Stimulated activated naive CD8-positive, alpha-beta T cell treated with anti-CD3 and anti-CD28 coated beads, Interleukin-15, amount 100 ng/mL, for 72 hours (primary cell): ENCODE measurements at regions not wholly inside any gene's neighbourhood (a gene's known extent, or its start where the extent isn't known, plus 50 kb on each side); places are given as distances from the start of the nearest gene placed in this dataset.
"Not testable (repeated sequence)": the region's sequence is repeated elsewhere in the genome, so short reads cannot be mapped to it uniquely, and the experiment has no call there.

Source experiments
- ATAC-seq: fragments of 150-1000 bp; cut with Tn5 transposase; 2 replicates; pipeline ENCODE4 v1.10.0; 2021; ENCODE audit warnings: mild to moderate bottlenecking, moderate library complexity
- DNase-seq, 2 donors: peaks; one replicate each; pipeline ENCODE4 v3.0.0; 2021 to 2022
- H3K27ac Mint-ChIP-seq, 2 donors: one replicate each; pipeline ENCODE4 v1.8.0; 2022; ENCODE audit warnings: mild to moderate bottlenecking in 2 of 2, mixed read lengths in 2 of 2, moderate library complexity in 2 of 2
- H3K27me3 Mint-ChIP-seq: one replicate; pipeline ENCODE4 v1.8.0; 2022; ENCODE audit warnings: mixed read lengths
- H3K4me1 Mint-ChIP-seq: one replicate; pipeline ENCODE4 v1.8.0; 2022; ENCODE audit warnings: mild to moderate bottlenecking, mixed read lengths
- H3K4me3 Mint-ChIP-seq, 2 donors: one replicate each; pipeline ENCODE4 v1.8.0; 2022; ENCODE audit warnings: mild to moderate bottlenecking in 2 of 2, mixed read lengths in 2 of 2, moderate library complexity in 1 of 2
- H3K9me3 Mint-ChIP-seq, 2 donors: one replicate each; pipeline ENCODE4 v1.8.0; 2022; ENCODE audit warnings: mixed read lengths in 2 of 2

DNA sequence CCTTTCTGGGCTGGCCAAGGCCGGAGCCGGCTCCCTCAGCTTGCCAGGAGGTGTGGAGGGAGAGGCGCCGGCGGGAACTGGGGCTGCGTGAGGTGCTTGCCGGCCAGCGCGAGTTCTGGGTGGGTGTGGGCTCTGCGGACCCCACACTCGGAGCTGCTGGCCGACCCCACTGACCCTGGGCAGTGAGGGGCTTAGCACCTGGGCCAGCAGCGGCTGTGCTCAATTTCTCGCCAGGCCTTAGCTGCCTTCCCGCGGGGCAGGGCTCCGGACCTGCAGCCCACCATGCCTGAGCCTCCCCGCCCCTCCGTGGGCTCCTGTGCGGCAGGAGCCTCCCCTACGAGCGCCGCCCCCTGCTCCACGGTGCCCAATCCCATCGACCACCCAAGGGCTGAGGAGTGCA is 103.4 kb upstream of the JCAD start:
- not testable (repeated sequence) for H3K27ac Mint-ChIP-seq, H3K9me3 Mint-ChIP-seq, H3K4me3 Mint-ChIP-seq, DNase-seq, ATAC-seq, H3K4me1 Mint-ChIP-seq
- peaks cover 50% of the 10 kb centered on the region for H3K27me3 Mint-ChIP-seq

GRCh38 chr10:30160271-30160982 is 101.0 kb upstream of the JCAD start:
- Mint-ChIP-seq H3K4me3 (no peak overlapping the region), H3K4me1 (no peaks in the 10 kb centered on the region), H3K9me3 (no peaks in the 10 kb centered on the region), H3K27me3 (peaks cover 34% of the 10 kb centered on the region), H3K27ac (no peak overlapping the region)
- DNase-seq (no peak), ATAC-seq (no peak)

DNA sequence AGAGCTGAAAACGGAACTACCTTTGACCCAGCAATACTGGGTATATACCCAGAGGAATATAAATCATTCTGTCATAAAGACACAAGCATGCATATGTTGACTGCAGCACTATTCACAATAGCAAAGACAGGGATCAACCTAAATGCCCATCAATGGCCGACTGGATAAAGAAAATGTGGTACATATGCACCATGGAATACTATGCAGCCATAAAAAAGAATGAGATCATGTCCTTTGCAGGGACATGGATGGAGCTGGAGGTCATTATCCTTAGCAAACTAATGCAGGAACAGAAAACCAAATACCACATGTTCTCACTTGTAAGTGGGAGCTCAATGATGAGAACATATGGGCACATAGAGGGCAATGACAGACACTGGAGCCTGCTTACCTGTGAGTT is 100.2 kb upstream of the JCAD start:
- H3K27me3 Mint-ChIP-seq = peaks cover 29% of the 10 kb centered on the region
- not testable (repeated sequence) for H3K27ac Mint-ChIP-seq, DNase-seq, H3K4me3 Mint-ChIP-seq, H3K9me3 Mint-ChIP-seq, H3K4me1 Mint-ChIP-seq, ATAC-seq

GRCh38 chr10:30158325-30158960 is 99.1 kb upstream of the JCAD start:
- Mint-ChIP-seq H3K27ac (peak overlapping the region in 1 of 2 donors; percentile 7), H3K9me3 (peaks cover 0 to 5% of the 10 kb centered on the region in 2 donors), H3K4me1 (no peaks in the 10 kb centered on the region), H3K4me3 (no peak overlapping the region), H3K27me3 (peaks cover 29% of the 10 kb centered on the region)
- ATAC-seq = no peak
- DNase-seq = no peak

DNA sequence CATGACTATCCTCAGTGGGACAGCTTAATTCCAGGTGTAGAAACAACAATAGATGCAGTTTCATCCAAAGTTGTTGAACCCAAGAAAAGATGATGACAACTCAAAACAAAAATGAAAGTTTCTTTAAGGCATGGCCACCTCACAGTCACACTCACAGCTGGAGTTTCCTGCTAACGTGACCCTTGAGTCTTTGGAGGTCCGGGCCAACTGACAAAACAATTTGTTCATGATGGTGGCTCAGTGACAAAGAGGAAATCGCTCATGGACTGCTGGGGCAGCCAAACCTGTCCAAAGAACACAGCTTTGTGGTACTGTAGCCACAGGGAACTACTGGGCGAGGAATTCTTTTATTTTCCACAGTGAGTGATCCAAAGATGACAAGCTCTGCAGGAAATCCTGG is 96.0 kb upstream of the JCAD start:
- Mint-ChIP-seq H3K4me1 (no peaks in the 10 kb centered on the region), H3K27me3 (peaks cover 40% of the 10 kb centered on the region), H3K4me3 (no peak overlapping the region), H3K27ac (no peak overlapping the region), H3K9me3 (peaks cover 0 to 5% of the 10 kb centered on the region in 2 donors)
- ATAC-seq (no peak), DNase-seq (no peak)

- ATAC-seq (no peak), DNase-seq (no peak)
- Mint-ChIP-seq H3K27ac (no peak overlapping the region), H3K27me3 (peaks cover 42% of the 10 kb centered on the region), H3K4me3 (no peak overlapping the region), H3K9me3 (peaks cover 0 to 5% of the 10 kb centered on the region in 2 donors), H3K4me1 (no peaks in the 10 kb centered on the region)
Observed at GRCh38 chr10:30154561-30154960, 95.2 kb upstream of the JCAD start.

- Mint-ChIP-seq H3K9me3 (peaks cover 0 to 5% of the 10 kb centered on the region in 2 donors), H3K27me3 (peaks cover 42% of the 10 kb centered on the region), H3K4me3 (no peak overlapping the region), H3K27ac (no peak overlapping the region), H3K4me1 (no peaks in the 10 kb centered on the region)
- DNase-seq (no peak), ATAC-seq (no peak)
Observed at GRCh38 chr10:30154126-30154525, 94.7 kb upstream of the JCAD start.

- DNase-seq = no peak
- Mint-ChIP-seq H3K4me1 (no peaks in the 10 kb centered on the region), H3K27ac (no peak overlapping the region), H3K4me3 (no peak overlapping the region), H3K9me3 (peaks cover 0 to 5% of the 10 kb centered on the region in 2 donors), H3K27me3 (peaks cover 64% of the 10 kb centered on the region)
- ATAC-seq = no peak
Observed at GRCh38 chr10:30151581-30152389, 92.4 kb upstream of the JCAD start.

GRCh38 chr10:30141423-30141822 is 82.0 kb upstream of the JCAD start:
- Mint-ChIP-seq H3K4me1 (no peaks in the 10 kb centered on the region), H3K9me3 (peaks cover 0 to 5% of the 10 kb centered on the region in 2 donors), H3K4me3 (no peak overlapping the region), H3K27ac (no peak overlapping the region), H3K27me3 (peaks cover 17% of the 10 kb centered on the region)
- DNase-seq (no peak), ATAC-seq (no peak)

- H3K4me3 Mint-ChIP-seq = no peak overlapping the region
- H3K4me1 Mint-ChIP-seq = no peaks in the 10 kb centered on the region
- H3K27ac Mint-ChIP-seq = peak overlapping the region in 1 of 2 donors; percentile 86
- DNase-seq = no peak
- no peak for ATAC-seq
- H3K9me3 Mint-ChIP-seq = no peaks in the 10 kb centered on the region
- peaks cover 14% of the 10 kb centered on the region for H3K27me3 Mint-ChIP-seq
Observed at GRCh38 chr10:30134171-30134945, 75.0 kb upstream of the JCAD start.

- Mint-ChIP-seq H3K27ac (no peak overlapping the region), H3K27me3 (peaks cover 8% of the 10 kb centered on the region), H3K9me3 (no peaks in the 10 kb centered on the region), H3K4me3 (no peak overlapping the region), H3K4me1 (no peaks in the 10 kb centered on the region)
- no peak for ATAC-seq
- no peak for DNase-seq
Observed at GRCh38 chr10:30133198-30133597, 73.8 kb upstream of the JCAD start.

DNA sequence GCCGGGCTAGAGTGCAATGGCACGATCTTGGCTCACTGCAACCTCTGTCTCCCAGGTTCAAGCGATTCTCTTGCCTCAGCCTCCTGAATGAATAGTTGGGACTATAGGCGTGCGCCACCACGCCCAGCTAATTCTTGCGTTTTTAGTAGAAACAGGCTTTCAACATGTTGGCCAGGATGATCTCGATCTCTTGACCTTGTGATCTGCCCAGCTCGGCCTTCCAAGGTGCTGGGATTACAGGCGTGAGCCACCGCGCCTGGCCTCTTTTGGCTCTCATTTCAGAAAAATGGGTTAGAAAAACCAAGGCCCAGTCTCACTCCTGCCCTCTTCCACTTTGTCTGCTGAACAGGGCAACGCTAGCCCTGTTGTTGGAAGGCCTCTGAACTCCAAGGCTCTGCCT is 72.0 kb upstream of the JCAD start:
- not testable (repeated sequence) for DNase-seq, H3K4me3 Mint-ChIP-seq, H3K9me3 Mint-ChIP-seq, H3K4me1 Mint-ChIP-seq, H3K27ac Mint-ChIP-seq, ATAC-seq
- peaks cover 11% of the 10 kb centered on the region for H3K27me3 Mint-ChIP-seq

GRCh38 chr10:30129326-30129725 is 69.9 kb upstream of the JCAD start:
- not testable (repeated sequence) for H3K4me1 Mint-ChIP-seq, DNase-seq, H3K4me3 Mint-ChIP-seq, H3K27me3 Mint-ChIP-seq, ATAC-seq, H3K27ac Mint-ChIP-seq, H3K9me3 Mint-ChIP-seq

- DNase-seq = no peak
- peak overlapping the region in 1 of 2 donors; percentile 27 for H3K27ac Mint-ChIP-seq
- H3K9me3 Mint-ChIP-seq = no peaks in the 10 kb centered on the region
- H3K4me3 Mint-ChIP-seq = no peak overlapping the region
- H3K4me1 Mint-ChIP-seq = no peaks in the 10 kb centered on the region
- H3K27me3 Mint-ChIP-seq = peaks cover 5% of the 10 kb centered on the region
- ATAC-seq = no peak
Observed at GRCh38 chr10:30127120-30127541, 67.7 kb upstream of the JCAD start.

DNA sequence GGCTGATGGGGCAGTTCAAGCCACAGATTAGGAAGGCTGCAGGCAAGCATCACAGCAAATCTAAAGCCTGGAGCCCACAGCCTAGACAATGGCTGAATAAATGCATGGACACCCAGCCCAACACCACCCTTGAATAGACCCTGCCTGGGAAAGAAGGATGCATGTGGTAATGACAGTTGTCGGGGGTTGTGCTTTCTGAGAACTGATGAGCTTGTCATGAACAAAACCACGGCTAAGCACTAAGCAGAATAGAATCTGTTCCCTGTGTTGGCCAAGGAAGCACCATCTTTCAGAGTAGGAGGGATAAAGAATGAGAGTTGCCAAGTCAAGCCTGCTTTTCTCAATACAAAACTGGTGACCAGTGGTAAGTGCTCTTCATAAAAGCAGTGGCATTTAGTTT is 66.1 kb upstream of the JCAD start:
- ATAC-seq = no peak
- Mint-ChIP-seq H3K9me3 (peaks cover 0 to 6% of the 10 kb centered on the region in 2 donors), H3K4me1 (no peaks in the 10 kb centered on the region), H3K27ac (no peak overlapping the region), H3K27me3 (peaks cover 5% of the 10 kb centered on the region), H3K4me3 (no peak overlapping the region)
- DNase-seq = no peak
